Motor neuron (in vitro differentiated cells): ENCODE measurements at regions not wholly inside any gene's neighbourhood (a gene's known extent, or its start where the extent isn't known, plus 50 kb on each side); places are given as distances from the start of the nearest gene placed in this dataset.
A peak's percentile ranks its signal among the peaks of the same experiment; 100 is the strongest.
"Not testable (repeated sequence)": the region's sequence is repeated elsewhere in the genome, so short reads cannot be mapped to it uniquely, and the experiment has no call there.

Experiments
- ATAC-seq, 8 experiments: fragments of 200-7000 bp; cut with Tn5 transposase; replicated peaks in 6 of 8; 2 replicates each; pipeline ENCODE4 v1.8.0; 2021; ENCODE audit warnings: mild to moderate bottlenecking in 8 of 8, moderate library complexity in 8 of 8
- H3K27ac ChIP-seq, 2 donors: fragments of 250-450 bp; sonication (Bioruptor Pico); 2 replicates each; pipeline ENCODE4 v1.9.0; 2021; ENCODE audit warnings: antibody characterized with exemption in 2 of 2, mild to moderate bottlenecking in 2 of 2, moderate library complexity in 1 of 2
- H3K4me1 ChIP-seq, 2 donors: fragments of 250-450 bp; sonication (Bioruptor Pico); replicated peaks in 1 of 2; 2 replicates each; pipeline ENCODE4 v1.6.1; 2021; ENCODE audit warnings: antibody characterized with exemption in 2 of 2, mild to moderate bottlenecking in 2 of 2, moderate library complexity in 1 of 2
- H3K4me3 ChIP-seq, 5 donors: fragments of 250-450 bp; sonication (Bioruptor Pico); 2 replicates each; pipeline ENCODE4 v1.9.0; 2021; ENCODE audit warnings: antibody characterized with exemption in 5 of 5, mild to moderate bottlenecking in 5 of 5, moderate library complexity in 4 of 5
- WGBS, 10 experiments: fragments of 450-650 bp; shearing (Covaris generic); methylation state at CpG; one replicate each; pipeline ENCODE4 v1.0.0; 2022; 5-methylcytosine and 5-hydroxymethylcytosine counted together
- in situ Hi-C, 9 experiments: fragments of 400-800 bp; cut with MboI; loops; one replicate each; pipeline ENCODE4 v1.15.0; 2021; ENCODE audit warnings: low sequenced_read_pairs in 9 of 9, low pct_unique_long_range_greater_than_20kb in 2 of 9; ENCODE audit not compliant: unreplicated experiment in 9 of 9

DNA sequence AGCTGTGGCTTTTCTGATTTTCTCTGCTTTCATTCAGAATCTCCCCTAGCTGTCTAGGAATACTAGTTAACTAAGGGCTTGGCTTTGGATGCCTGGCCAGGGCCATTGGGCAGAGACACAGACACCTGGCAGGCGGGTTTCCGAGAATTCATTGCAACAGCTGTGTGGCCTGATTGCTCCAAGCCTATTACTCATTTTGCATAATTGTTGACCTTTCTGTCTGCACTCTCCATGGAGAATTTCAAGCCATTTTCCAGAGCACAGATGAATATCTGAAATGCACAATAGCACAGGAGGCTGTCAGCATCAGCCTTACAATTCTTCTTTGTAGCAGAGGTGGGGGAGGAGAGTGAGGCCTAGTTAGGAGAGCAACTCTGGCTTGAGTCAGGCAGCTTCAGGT lies 310.5 kb downstream of the DMAC1 start:
- peak; percentile 28 to 98 (median 91) for ATAC-seq
- in situ Hi-C loops: no loop called here
- 20 to 70% (median 43%) methylated on average over 1 to 2 of the region's 2 CpGs; no CpG with 5 or more reads in 6 of the 10 experiments for WGBS, 10 experiments
- peak overlapping the region in 1 of 2 donors; percentile 19 for H3K27ac ChIP-seq
- H3K4me3 ChIP-seq: no peak overlapping the region
- H3K4me1 ChIP-seq: peaks cover 12 to 18% of the 10 kb centered on the region in 2 donors

DNA sequence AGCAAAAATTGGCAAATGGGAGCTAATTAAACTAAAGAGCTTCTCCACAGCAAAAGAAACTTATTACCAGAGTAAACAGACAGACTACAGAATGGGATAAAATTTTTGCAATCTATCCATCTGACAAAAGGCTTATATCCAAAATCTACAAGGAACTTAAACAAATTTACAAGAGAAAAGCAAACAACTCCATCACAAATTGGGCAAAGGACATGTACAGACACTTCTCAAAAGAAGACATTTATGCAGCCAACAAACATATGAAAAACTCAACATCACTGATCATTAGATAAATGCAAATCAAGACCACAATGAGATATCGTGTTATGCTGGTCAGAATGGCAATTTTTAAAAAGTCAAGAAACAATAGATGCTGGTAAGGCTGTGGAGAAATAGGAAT lies 315.6 kb downstream of the DMAC1 start:
- H3K4me1 ChIP-seq, H3K27ac ChIP-seq, H3K4me3 ChIP-seq, ATAC-seq, in situ Hi-C loops: not testable (repeated sequence)
- 0 to 100% (median 55%) methylated on average over 1 of the region's 1 CpG; no CpG with 5 or more reads in 2 of the 10 experiments for WGBS, 10 experiments

DNA sequence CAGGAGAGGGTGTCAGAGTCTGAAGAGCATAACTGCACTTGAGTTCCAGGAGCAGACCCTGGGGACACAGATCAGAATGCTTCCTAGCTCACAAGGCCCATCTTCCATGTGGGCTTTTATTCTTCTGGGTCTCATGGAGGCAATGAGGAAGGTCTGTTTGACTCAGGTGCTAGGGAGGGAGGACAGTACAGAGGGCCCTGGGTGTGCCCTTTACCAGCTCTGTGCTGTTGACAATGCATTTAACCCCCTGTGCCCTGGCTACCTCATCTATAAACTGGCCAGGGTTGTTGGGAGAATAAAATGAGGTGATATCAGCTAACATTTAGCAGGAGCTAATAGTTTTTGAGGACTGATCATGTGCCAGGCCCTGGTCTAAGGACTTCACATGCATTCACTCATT lies 318.0 kb downstream of the DMAC1 start:
- H3K27ac ChIP-seq: no peak overlapping the region
- no peaks in the 10 kb centered on the region for H3K4me1 ChIP-seq
- in situ Hi-C loops: no loop called here
- no peak for ATAC-seq
- H3K4me3 ChIP-seq: no peak overlapping the region

DNA sequence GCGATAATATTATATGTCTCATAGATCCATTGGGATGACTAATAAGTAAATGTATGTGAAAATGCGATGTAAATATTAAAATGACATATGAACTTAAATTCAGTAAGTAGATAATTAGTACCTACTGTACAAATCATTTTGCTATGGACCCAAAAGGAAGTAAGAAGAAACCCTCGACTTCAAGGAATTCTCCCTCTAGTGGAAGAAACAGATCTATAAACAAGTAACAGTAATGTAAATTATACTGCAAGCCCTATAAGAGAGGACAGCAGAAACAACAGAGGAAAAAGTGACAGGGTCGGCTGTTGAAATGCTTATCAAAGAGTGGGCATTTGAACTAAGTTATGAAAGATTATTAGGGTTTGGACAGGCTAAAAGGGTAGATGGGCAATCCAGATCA lies 320.3 kb downstream of the DMAC1 start:
- in situ Hi-C loops: no loop called here
- WGBS, 10 experiments: 15 to 94% (median 52%) methylated on average over 2 to 4 of the region's 4 CpGs
- Histone ChIP-seq H3K4me3 (no peak overlapping the region), H3K27ac (no peak overlapping the region), H3K4me1 (no peaks in the 10 kb centered on the region)
- ATAC-seq: no peak

DNA sequence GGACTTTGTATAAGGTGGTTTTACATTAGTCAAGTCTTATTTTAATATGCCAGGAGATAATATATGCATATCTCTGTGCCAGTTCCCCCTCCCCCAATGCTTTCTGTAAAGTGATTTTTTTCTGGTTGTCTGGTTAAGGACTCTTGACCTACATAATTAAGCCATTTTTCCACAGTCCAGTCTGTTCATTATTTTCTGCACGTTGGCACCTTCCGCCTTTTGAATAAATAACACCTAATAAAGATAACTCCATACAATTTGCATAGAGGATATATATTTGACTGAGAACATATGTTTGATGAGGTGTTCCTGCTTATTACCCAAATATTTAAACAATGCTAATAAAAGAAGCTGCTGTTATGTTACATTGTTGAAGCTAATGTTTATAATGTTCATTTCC lies 320.9 kb downstream of the DMAC1 start:
- Histone ChIP-seq H3K27ac (no peak overlapping the region), H3K4me3 (no peak overlapping the region), H3K4me1 (no peaks in the 10 kb centered on the region)
- in situ Hi-C loops: no loop called here
- whole genome bisulfite sequencing, 10 experiments: 0 to 94% (median 86%) methylated on average over 1 to 2 of the region's 2 CpGs; no CpG with 5 or more reads in 1 of the 10 experiments
- no peak for ATAC-seq

DNA sequence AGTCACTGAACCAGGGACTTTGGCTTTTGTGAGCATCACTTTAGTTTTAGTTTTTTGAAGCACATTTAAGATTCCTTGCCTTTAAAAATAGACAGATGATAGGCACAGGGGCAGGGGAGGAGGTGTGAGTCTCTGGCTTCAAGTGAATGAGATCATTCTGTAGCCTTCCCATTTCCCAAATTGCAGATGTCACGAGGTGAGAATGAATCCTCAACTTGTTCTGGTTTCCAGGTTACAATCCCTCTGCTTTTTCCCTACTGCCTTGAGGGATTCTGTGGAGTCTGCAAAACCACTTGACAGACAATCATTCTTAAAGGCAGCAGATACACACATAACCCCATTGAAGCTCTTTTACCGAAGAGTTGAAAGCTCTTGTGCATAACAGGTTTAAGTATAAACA lies 332.4 kb downstream of the DMAC1 start:
- in situ Hi-C loops: no loop called here
- WGBS, 10 experiments: 0 to 100% (median 57%) methylated on average over 1 to 2 of the region's 2 CpGs; no CpG with 5 or more reads in 5 of the 10 experiments
- no peak overlapping the region for H3K4me3 ChIP-seq
- peak in 1 of 8 experiments; percentile 18 for ATAC-seq
- H3K27ac ChIP-seq: no peak overlapping the region
- H3K4me1 ChIP-seq: no peaks in the 10 kb centered on the region

DNA sequence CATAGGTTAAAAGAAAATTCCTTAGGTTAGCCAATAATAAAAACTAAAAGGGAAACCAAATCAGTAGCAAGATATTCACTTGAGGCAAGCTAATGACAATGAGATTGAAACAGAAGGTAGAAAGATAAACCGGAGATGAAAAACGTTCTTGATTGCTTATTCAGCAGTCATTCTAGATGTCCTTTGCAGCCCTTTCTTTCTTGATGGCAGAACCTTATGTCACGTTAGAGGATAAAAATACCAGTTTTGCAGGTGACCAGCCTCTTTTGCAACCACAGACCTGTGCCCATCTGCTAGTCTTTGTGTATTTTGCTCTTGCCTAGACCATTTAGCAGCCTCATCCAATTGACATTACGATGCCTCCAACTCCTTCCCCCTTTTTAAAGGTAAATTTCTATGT lies 337.8 kb downstream of the DMAC1 start:
- in situ Hi-C loops: no loop called here
- Histone ChIP-seq H3K27ac (no peak overlapping the region), H3K4me3 (no peak overlapping the region), H3K4me1 (peaks cover 0 to 7% of the 10 kb centered on the region in 2 donors)
- WGBS, 10 experiments: 49 to 100% (median 83%) methylated on average over 3 to 4 of the region's 4 CpGs; no CpG with 5 or more reads in 1 of the 10 experiments
- no peak for ATAC-seq

DNA sequence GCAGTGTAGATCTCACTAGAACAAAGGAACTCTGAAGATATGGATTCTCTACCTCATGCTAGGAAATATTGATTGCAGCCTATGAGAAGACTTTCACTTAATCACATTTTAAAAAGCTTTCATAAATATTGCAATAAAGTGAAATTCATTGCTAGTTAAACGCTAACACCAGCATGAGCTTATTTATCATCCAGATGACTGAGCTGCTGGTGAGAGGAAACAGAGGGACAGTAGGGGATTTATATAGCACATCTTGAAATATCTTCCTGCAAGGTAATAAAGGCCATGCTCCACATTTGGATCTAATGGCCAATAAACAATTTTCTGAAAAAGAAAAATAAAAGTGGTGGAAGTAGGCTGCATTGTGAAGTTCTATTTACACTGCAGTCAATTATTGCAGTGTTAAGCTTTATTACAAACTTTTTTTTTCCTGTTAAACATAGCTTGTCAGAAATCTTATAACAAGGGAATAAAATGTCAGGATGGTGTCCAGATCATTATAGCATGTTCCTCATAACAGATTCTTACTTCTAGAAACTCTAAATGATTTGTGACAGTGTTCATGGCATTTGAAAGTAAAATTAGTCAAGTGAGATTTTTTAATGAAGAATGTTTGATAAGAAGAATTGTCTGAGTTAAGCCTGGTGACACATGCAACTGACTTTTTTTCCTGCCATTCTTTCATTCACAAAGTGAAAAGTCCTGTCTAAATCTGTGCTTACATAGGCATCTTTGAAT lies 342.6 kb downstream of the DMAC1 start:
- 0 to 67% (median 17%) methylated on average over 1 of the region's 1 CpG; no CpG with 5 or more reads in 2 of the 10 experiments for WGBS, 10 experiments
- ATAC-seq: peak in 5 of 8 experiments; percentile 65 to 95 (median 76)
- H3K4me1 ChIP-seq: peaks cover 0 to 17% of the 10 kb centered on the region in 2 donors

DNA sequence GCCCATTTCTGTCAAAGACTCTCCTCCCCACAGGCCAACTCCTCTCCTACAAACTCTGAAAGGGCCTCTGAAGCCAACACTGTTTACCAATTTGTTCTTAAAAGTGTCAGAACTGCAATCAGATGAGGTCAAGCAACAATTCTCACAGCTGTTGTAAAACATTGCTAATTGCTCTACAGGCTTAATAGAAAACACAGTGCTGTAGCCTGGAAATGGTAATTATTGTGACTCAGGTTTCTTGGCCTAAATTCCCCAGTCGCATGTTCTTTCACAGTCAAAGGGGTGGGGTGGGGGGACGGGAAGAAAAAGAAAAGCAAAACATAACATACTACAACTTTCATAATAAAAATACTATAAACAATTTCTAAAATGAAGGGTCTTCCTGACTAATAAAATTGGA lies 343.2 kb downstream of the DMAC1 start:
- peak in 7 of 8 experiments; percentile 40 to 85 (median 61) for ATAC-seq
- Histone ChIP-seq H3K27ac (no peak overlapping the region), H3K4me3 (no peak overlapping the region), H3K4me1 (peaks cover 0 to 17% of the 10 kb centered on the region in 2 donors)
- 0 to 80% (median 67%) methylated on average over 1 to 2 of the region's 2 CpGs; no CpG with 5 or more reads in 5 of the 10 experiments for WGBS, 10 experiments
- in situ Hi-C loops: no loop called here

More for the DNA sequence above, 342.6 kb downstream of the DMAC1 start:
- in situ Hi-C loops: no loop called here
- H3K27ac ChIP-seq: no peak overlapping the region
- H3K4me3 ChIP-seq: no peak overlapping the region

DNA sequence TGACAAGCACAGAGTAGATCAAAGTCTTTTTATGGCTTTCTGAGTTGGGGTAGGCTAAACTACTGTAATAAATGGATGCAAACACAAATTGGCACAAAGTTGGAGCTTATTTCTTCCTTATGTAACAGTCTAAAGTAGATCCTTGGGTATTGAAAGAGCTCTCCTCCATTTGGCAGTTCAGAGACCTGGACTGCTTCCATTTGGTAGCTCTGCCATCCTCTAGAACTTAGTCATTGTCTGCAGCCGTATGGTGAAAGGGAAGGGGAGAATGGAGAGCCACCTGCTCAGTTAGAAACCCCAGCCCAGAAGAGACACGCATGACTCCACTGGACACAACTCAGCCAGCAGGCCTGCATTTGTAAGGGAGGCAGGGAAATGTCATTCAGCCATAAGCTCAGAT lies 345.0 kb downstream of the DMAC1 start:
- H3K27ac ChIP-seq: no peak overlapping the region
- H3K4me1 ChIP-seq: peaks cover 0 to 17% of the 10 kb centered on the region in 2 donors
- 0 to 100% (median 86%) methylated on average over 1 of the region's 2 CpGs; no CpG with 5 or more reads in 5 of the 10 experiments for WGBS, 10 experiments
- no peak for ATAC-seq
- in situ Hi-C loops: no loop called here
- no peak overlapping the region for H3K4me3 ChIP-seq

DNA sequence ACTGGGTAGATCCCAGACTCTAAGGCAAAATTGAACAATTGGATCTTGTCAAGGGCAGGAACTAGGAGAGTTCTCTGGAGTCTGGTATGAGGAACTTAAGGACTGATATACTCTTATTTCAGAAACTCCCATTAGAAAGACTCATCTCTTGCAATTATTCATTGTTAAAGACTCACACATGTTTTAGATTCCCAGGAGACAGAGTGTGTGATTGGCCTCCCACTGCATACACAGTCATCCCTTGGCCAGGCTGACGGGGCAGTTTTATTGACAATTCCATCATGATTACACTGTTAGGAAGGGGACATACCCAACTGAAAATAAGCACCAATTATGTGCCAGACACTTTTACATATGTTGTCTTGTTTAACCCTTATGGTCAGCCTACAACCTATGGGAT lies 347.2 kb downstream of the DMAC1 start:
- in situ Hi-C loops: no loop called here
- H3K4me1 ChIP-seq: peaks cover 0 to 15% of the 10 kb centered on the region in 2 donors
- H3K27ac ChIP-seq: no peak overlapping the region
- H3K4me3 ChIP-seq: no peak overlapping the region
- ATAC-seq: peak in 3 of 8 experiments; percentile 63 to 79 (median 78)
- 0 to 67% (median 0%) methylated on average over 1 of the region's 1 CpG; no CpG with 5 or more reads in 4 of the 10 experiments for WGBS, 10 experiments

DNA sequence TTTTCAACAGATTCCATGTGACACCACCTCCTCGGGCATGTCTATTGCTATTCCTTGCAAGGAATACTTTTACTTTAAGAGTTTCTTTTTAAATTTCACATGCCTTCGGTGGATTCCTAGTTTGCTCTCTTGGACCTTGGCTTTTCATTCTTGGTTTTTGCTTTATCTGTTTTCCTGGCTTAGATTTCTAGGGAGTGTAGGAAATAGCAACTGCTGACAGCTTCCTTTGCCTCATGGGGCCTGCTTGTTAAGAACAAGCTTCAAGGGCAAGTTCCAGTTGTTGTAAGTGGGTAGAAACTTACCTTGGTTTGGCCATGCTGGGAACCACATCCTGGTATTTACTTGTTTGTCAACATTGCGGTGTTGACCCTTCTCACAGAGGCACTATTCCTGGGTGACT lies 348.5 kb downstream of the DMAC1 start:
- in situ Hi-C loops: no loop called here

DNA sequence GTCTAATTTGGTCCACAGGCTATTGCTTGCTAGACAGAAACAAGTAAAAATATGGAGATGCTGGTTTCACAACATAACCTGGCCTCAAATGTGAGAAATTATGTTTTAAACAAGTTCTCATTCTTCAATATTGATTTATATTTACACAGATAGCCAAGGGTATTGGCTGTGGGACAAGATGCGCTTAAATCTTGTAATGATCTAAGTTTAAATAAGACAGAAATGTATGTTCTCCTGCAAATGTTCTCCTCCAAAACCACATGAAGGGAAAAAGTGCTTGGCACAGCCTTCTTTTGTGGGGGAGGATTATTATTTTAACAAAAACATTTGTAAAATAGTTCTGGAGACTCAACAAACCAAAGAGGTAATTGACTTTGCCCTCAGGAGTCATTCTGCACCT lies 356.0 kb downstream of the DMAC1 start:
- H3K4me3 ChIP-seq: no peak overlapping the region
- in situ Hi-C loops: no loop called here
- no peaks in the 10 kb centered on the region for H3K4me1 ChIP-seq
- no peak for ATAC-seq
- no peak overlapping the region for H3K27ac ChIP-seq
- 14 to 100% (median 92%) methylated on average over 1 of the region's 1 CpG; no CpG with 5 or more reads in 2 of the 10 experiments for WGBS, 10 experiments

More for the DNA sequence above, 348.5 kb downstream of the DMAC1 start:
- H3K27ac ChIP-seq: no peak overlapping the region
- no peak for ATAC-seq
- H3K4me3 ChIP-seq: no peak overlapping the region
- peaks cover 0 to 2% of the 10 kb centered on the region in 2 donors for H3K4me1 ChIP-seq
- WGBS, 10 experiments: 14 to 100% (median 81%) methylated on average over 1 to 3 of the region's 3 CpGs
